IMR-90 (cell line): ENCODE measurements at regions not wholly inside any gene's neighbourhood (a gene's known extent, or its start where the extent isn't known, plus 50 kb on each side); places are given as distances from the start of the nearest gene placed in this dataset.

ENCODE experiments used
- ATAC-seq: fragments of 200-7000 bp; cut with Tn5 transposase; 2 replicates; pipeline ENCODE4 v1.9.1; 2020; ENCODE audit warnings: low read depth, mild to moderate bottlenecking, moderate library complexity
- BruUV-seq: library from RNA; stranded (reverse); fragments of 400-500 nt; replicated peaks from 2 replicates; lab custom pipeline; 2021; lab: Mats Ljungman, UMichigan
- CTCF ChIA-PET: fragments of 300-600 bp; formaldehyde crosslinking; extraction: SDS; loops from one replicate; lab custom pipeline; 2021; ENCODE audit warnings: antibody characterized with exemption; lab: Yijun Ruan, JAX
- POLR2A ChIA-PET: fragments of 300-600 bp; sonication (Branson Sonifier 250); formaldehyde crosslinking; loops from one replicate; lab custom pipeline; 2022; ENCODE audit warnings: antibody characterized with exemption; ENCODE audit not compliant: unreplicated experiment; lab: Charles Lee
- DNase-seq: peaks from one replicate; pipeline ENCODE4 v3.0.0; 2013
- H2AFZ ChIP-seq: replicated peaks from 2 replicates; pipeline ENCODE3; 2013; ENCODE audit warnings: low read length, mild to moderate bottlenecking; ENCODE audit not compliant: poor library complexity
- H2AK5ac ChIP-seq: 2 replicates; pipeline ENCODE4 v1.6.1; 2013; ENCODE audit warnings: low read depth, low read length, inconsistent platforms
- H2AK9ac ChIP-seq: replicated peaks from 2 replicates; pipeline ENCODE3; 2013; ENCODE audit warnings: mild to moderate bottlenecking, low read depth, low read length, moderate library complexity; ENCODE audit not compliant: poor library complexity
- H2BK120ac ChIP-seq: 2 replicates; pipeline ENCODE4 v1.6.1; 2013; ENCODE audit warnings: low read depth, low read length, inconsistent platforms
- H2BK15ac ChIP-seq: 3 replicates; pipeline ENCODE4 v1.6.1; 2013; ENCODE audit warnings: low read depth, low read length, inconsistent platforms
- H2BK20ac ChIP-seq: 2 replicates; pipeline ENCODE4 v1.6.1; 2013; ENCODE audit warnings: low read depth, mild to moderate bottlenecking, inconsistent platforms, low read length, moderate library complexity
- H2BK5ac ChIP-seq: 2 replicates; pipeline ENCODE4 v1.6.1; 2013; ENCODE audit warnings: mild to moderate bottlenecking, low read depth, low read length, inconsistent platforms; ENCODE audit not compliant: poor library complexity, severe bottlenecking
- H3K14ac ChIP-seq: replicated peaks from 2 replicates; pipeline ENCODE4 v1.6.1; 2013; ENCODE audit warnings: low read depth, low read length, inconsistent platforms
- H3K18ac ChIP-seq: 2 replicates; pipeline ENCODE4 v1.6.1; 2013; ENCODE audit warnings: low read depth, low read length, control low read depth
- H3K23ac ChIP-seq: 2 replicates; pipeline ENCODE4 v1.6.1; 2013; ENCODE audit warnings: low read depth, low read length, inconsistent platforms
- H3K27ac ChIP-seq: 2 replicates; pipeline ENCODE4 v1.5.1; 2013; ENCODE audit warnings: mild to moderate bottlenecking, control low read depth, low read length; ENCODE audit not compliant: insufficient read depth
- H3K27me3 ChIP-seq: 2 replicates; pipeline ENCODE4 v1.6.1; 2013; ENCODE audit warnings: low read length; ENCODE audit not compliant: control insufficient read depth, insufficient read depth
- H3K36me3 ChIP-seq: 2 replicates; pipeline ENCODE4 v1.6.1; 2013; ENCODE audit warnings: low read length, mixed read lengths; ENCODE audit not compliant: control insufficient read depth, insufficient read depth
- H3K4ac ChIP-seq: 2 replicates; pipeline ENCODE4 v1.6.1; 2013; ENCODE audit warnings: low read depth, low read length, inconsistent platforms
- H3K4me1 ChIP-seq: 2 replicates; pipeline ENCODE4 v1.6.1; 2013; ENCODE audit warnings: low read length, mixed read lengths; ENCODE audit not compliant: control insufficient read depth, insufficient read depth
- H3K4me2 ChIP-seq: 2 replicates; pipeline ENCODE4 v1.6.1; 2013; ENCODE audit warnings: low read depth, mild to moderate bottlenecking, control low read depth, low read length, moderate library complexity
- H3K4me3 ChIP-seq: 2 replicates; pipeline ENCODE4 v1.5.1; 2013; ENCODE audit warnings: low read depth, mild to moderate bottlenecking, control low read depth, low read length, moderate library complexity; ENCODE audit not compliant: insufficient read depth
- H3K56ac ChIP-seq: 2 replicates; pipeline ENCODE4 v1.6.1; 2013; ENCODE audit warnings: low read length, inconsistent platforms; ENCODE audit not compliant: insufficient read depth; ENCODE audit errors: extremely low read depth
- H3K79me1 ChIP-seq, 2 experiments: 2 replicates each; pipeline ENCODE4 v1.6.1; 2013; ENCODE audit warnings: low read length in 2 of 2, inconsistent platforms in 1 of 2, low read depth in 1 of 2
- H3K9ac ChIP-seq: 2 replicates; pipeline ENCODE4 v1.6.1; 2013; ENCODE audit warnings: low read depth, low read length, control low read depth
- H3K9me1 ChIP-seq: 2 replicates; pipeline ENCODE4 v1.6.1; 2013; ENCODE audit warnings: low read length, inconsistent platforms; ENCODE audit not compliant: insufficient read depth
- H3K9me3 ChIP-seq: 2 replicates; pipeline ENCODE4 v1.6.1; 2013; ENCODE audit warnings: low read length; ENCODE audit not compliant: control insufficient read depth, insufficient read depth
- H4K20me1 ChIP-seq: 2 replicates; pipeline ENCODE4 v1.6.1; 2013; ENCODE audit warnings: low read length, inconsistent platforms; ENCODE audit not compliant: insufficient read depth
- H4K5ac ChIP-seq: 2 replicates; pipeline ENCODE4 v1.6.1; 2013; ENCODE audit warnings: mild to moderate bottlenecking, low read depth, low read length, control low read depth
- H4K8ac ChIP-seq, 2 experiments: 2 replicates each; pipeline ENCODE4 v1.6.1; 2013; ENCODE audit warnings: low read depth in 2 of 2, low read length in 2 of 2, control low read depth in 1 of 2, inconsistent platforms in 1 of 2
- H4K91ac ChIP-seq: 2 replicates; pipeline ENCODE4 v1.6.1; 2013; ENCODE audit warnings: low read depth, low read length, inconsistent platforms; ENCODE audit not compliant: insufficient read depth
- CTCF ChIP-seq: conservative IDR thresholded peaks from 2 replicates; pipeline ENCODE4 v1.5.1; 2012; ENCODE audit warnings: mild to moderate bottlenecking, low read depth, low read length, improper control_type of control experiment
- MAZ ChIP-seq: IDR thresholded peaks from 2 replicates; pipeline ENCODE4 v1.6.1; 2012; ENCODE audit warnings: low read depth, mild to moderate bottlenecking, low read length, improper control_type of control experiment, moderate library complexity, borderline replicate concordance
- WGBS, 2 experiments: methylation state at CpG; one replicate each; pipeline versions ENCODE4 v1.1.5 to v1.1.7; 2013; ENCODE audit warnings: missing lambda C conversion rate in 2 of 2; ENCODE audit not compliant: insufficient read length in 1 of 2; ENCODE audit errors: extremely low coverage in 2 of 2; 5-methylcytosine and 5-hydroxymethylcytosine counted together
- dilution Hi-C: fragments of 300-500 bp; cut with HindIII; formaldehyde crosslinking; loops from one replicate; pipeline ENCODE4 v1.14.3; 2018; ENCODE audit warnings: low sequenced_read_pairs; ENCODE audit not compliant: unreplicated experiment
- in situ Hi-C: fragments of 300-500 bp; cut with MboI; formaldehyde crosslinking; loops from 3 replicates; pipeline ENCODE4 v1.14.3; 2019; ENCODE audit warnings: low sequenced_read_pairs, inconsistent platforms, mixed read lengths
- intact Hi-C: fragments of 100-400 bp; cut with micrococcal nuclease; formaldehyde crosslinking; loops from 2 replicates; pipeline ENCODE4 v1.10.0; 2022

DNA sequence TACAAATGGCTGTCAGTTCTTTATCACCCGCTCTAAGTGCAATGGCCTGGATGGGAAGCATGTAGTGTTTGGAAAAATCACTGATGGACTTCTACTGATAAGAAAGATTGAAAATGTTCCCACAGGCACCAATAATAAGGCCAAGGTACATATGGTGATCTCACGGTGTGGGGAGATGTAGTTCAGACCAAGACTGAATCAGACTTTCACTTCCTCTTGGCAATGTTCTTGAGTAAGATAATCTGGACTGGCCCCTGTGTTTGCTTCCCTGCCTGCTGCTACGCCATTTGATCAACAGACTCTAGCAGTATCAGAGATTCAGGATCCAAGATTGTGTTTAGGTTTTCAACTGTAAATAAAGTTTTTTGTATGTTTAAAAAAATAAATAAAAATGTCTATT, 682.2 kb upstream of the AMOT start:
- Histone ChIP-seq H2BK5ac (no peak overlapping the region), H3K4me2 (no peak overlapping the region), H4K20me1 (no peaks in the 10 kb centered on the region), H3K36me3 (no peaks in the 10 kb centered on the region), H2AK5ac (no peak overlapping the region), H2AK9ac (no peak overlapping the region), H3K27me3 (no peaks in the 10 kb centered on the region), H4K8ac (no peak overlapping the region), H3K56ac (no peak overlapping the region), H3K9me1 (no peaks in the 10 kb centered on the region), H2BK15ac (no peak overlapping the region), H3K23ac (no peak overlapping the region), H3K4me3 (no peak overlapping the region), H3K14ac (no peak overlapping the region), H3K4ac (no peak overlapping the region), H3K9me3 (no peaks in the 10 kb centered on the region), H3K9ac (no peak overlapping the region), H2BK120ac (no peak overlapping the region), H3K4me1 (no peaks in the 10 kb centered on the region), H3K18ac (no peak overlapping the region), H4K91ac (no peak overlapping the region), H3K79me1 (no peaks in the 10 kb centered on the region), H4K5ac (no peak overlapping the region), H2BK20ac (no peak overlapping the region), H3K27ac (no peak overlapping the region), H2AFZ (no peak overlapping the region)
- dilution Hi-C loops: no loop called here
- in situ Hi-C loops: no loop called here
- no peak for DNase-seq
- no TSS peak for BruUV-seq
- WGBS, 2 experiments: no CpG with 5 or more reads among the region's 3 CpGs
- intact Hi-C loops: no loop called here
- no peak for ATAC-seq
- TF ChIP-seq CTCF: no peak
- TF ChIP-seq MAZ: no peak
- ChIA-PET CTCF (no interaction called here), POLR2A (no interaction called here)
